ENCODE measurements at regions not wholly inside any gene's neighbourhood (a gene's known extent, or its start where the extent isn't known, plus 50 kb on each side); places are given as distances from the start of the nearest gene placed in this dataset.

DNA sequence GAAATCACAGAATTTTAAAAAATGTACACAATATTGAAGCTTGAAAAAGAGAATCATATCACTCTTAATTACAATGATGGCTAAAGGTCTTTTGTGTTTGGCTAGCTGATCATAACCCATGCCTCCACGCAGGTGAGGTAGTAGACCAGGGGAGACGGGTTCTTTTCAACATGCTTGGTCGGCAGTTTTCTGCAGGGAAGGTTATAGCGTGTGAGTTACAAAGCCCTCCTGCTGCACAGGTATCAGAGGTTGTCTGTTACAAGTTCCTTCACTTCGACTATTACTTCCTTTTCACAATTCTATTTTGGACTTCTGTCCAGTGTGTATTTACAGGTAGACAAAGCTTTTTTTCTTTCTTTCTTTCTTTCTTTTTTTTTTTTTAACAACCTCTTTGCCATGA is 127.1 kb upstream of the PRPS1L1 start:
- DNase-seq, result no peak

DNA sequence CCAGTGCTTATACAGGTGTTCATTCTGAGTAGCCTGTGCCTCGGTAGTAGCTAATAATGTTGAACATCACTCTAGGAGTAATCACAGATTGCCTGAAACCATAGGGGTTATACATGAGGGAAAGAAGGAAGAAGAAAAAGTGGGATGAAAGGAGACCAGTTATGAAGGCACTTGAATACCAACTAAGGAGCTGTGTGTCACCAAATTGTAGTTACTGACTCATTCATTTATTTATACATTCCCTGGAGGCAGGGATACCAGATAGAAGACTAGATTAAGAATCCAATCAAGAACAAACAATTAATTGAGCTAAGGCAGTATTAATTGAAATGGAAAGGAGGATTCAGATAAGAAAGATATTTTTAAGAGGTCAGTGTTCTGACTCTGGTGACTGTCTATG is 129.6 kb upstream of the PRPS1L1 start:
- no peak for DNase-seq

DNA sequence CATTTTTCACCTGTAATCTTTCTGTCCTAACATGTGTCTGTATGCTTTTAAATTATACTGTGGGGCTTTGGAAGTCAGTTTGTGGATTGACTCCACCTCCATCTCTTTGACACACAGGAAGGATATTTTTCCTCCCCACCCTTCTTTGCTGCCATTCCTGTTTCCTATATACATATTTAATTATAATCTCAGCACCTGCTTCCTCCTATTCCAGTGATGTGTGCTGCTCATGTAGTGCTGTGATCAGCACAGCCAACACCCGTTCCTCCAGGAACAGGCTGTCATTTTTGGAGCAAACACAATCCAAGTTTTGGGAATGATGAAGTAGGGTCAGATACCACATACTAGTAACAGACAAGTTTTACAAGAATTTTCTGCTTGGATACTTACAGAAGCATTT is 135.0 kb upstream of the PRPS1L1 start:
- DNase-seq, result no peak

DNA sequence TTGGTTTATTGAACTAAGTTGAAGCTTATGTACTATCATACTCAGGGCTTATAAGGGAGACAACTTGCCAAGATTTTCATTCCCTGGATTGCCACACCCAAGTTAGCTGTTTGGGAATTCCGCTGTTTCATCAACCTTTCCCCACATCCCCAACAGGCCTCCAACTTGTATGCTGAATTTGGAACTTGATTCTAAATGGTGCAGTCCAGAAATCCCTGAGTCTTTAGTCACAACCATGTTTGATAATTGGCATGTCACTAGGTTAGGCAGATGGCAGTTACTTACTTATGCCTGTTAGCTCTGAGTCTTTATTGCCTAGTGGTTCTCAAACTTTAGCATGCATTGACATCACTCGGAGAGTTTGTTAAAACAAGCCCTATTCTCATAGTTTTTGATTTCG is 135.4 kb upstream of the PRPS1L1 start:
- no peak for DNase-seq

DNA sequence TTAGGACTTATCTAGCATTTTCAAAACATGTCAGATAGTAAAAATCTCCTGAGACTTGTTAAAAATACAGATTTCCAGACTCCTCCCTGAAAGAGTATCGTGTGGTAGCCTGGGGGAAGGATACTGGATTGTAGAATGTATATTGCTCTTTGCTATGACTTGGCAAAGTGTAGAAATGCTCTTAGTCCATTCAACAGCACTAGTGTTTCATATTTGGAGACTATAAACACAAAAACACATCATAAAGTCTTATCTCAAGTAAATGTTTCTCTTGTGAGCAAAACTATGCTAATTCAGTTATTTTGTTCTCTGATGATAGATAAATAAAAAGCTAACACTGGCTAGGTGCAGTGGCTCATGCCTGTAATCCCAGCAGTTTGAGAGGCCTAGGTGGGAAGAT is 137.5 kb upstream of the PRPS1L1 start:
- DNase-seq, result no peak

DNA sequence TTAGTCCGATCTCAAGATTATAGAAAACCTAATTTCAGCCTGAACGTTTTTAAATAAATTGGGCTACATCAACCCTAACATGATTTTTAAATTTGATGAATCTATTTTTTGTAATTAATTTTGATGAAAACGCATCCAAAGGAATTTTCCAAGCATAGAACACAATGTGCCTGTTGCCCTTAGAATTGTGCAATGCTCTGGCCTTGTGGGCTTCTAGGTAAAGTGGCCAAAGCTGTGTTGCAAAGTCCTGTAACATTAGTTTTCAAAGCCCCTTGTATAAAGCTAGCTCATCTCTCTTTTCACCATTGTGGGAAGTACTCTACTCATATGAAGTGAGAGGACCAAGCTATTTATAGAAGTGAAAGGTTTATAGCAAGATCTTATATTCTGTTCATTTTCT is 138.4 kb upstream of the PRPS1L1 start:
- no peak for DNase-seq

DNA sequence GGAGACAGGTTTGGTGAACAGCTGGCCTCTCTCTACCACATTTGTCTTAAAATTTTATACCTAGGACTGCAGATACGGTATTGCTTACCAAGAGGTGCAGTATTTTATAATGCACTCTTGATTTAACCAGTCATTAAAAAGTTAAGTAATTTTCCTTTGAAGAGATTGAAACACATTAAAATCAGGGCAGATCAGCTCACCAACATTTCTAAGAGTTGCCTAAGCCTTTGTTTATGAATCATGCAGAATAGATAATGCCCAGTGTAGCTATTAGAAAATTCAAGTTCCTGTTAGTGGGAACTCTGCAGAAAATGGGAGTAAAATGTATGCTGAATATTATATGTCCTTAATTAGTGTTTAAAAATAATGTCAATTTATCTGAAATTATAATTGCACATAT is 140.2 kb upstream of the PRPS1L1 start:
- no peak for DNase-seq

DNA sequence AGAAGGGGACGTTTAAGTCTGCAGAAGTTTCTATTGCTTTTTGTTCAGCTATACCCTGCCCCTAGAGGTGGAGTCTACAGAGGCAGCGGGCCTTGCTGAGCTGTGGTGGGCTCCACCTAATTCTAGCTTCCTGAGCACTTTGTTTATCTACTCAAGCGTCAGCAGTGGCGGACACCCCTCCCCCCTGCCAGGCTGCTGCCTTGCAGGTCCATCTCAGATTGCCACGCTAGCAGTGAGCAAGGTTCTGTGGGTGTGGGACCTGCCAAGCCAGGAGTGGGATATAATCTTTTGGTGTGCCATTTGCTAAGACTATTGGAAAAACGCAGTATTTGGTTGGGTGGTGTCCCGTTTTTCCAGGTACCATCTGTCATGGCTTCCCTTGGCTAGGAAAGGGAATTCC is 147.3 kb upstream of the PRPS1L1 start:
- DNase-seq, result no peak

DNA sequence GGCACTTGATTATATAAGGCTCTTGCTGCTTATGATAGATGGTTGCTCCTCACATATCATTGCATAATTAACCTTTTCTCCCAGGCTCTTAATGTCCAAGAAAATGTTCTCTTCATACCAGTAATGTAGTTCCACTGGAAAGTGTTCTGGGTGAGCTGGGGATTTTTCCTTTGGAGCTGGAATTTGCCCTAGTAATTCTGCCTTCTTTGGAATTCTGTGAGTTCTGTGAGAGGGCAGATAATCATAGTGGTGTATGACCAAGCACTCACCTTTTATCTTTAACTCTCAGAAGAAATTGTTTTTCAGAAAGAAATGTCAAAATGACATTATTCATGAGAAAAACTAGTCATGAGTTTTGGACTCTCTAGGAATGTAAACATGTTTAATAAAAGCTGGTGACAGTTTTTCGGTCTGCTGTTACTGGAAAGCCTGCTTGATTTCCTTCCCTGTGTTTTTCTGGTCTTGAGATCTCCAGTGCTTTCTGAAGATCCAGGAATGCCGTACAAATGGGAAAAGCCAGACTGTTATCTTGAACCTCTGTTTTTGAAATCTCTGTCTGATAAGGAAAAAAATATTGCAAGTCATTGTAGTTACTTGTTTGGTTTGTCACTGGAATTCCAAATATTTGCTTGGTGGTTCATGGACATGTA is 148.3 kb upstream of the PRPS1L1 start:
- DNase-seq, result no peak

DNA sequence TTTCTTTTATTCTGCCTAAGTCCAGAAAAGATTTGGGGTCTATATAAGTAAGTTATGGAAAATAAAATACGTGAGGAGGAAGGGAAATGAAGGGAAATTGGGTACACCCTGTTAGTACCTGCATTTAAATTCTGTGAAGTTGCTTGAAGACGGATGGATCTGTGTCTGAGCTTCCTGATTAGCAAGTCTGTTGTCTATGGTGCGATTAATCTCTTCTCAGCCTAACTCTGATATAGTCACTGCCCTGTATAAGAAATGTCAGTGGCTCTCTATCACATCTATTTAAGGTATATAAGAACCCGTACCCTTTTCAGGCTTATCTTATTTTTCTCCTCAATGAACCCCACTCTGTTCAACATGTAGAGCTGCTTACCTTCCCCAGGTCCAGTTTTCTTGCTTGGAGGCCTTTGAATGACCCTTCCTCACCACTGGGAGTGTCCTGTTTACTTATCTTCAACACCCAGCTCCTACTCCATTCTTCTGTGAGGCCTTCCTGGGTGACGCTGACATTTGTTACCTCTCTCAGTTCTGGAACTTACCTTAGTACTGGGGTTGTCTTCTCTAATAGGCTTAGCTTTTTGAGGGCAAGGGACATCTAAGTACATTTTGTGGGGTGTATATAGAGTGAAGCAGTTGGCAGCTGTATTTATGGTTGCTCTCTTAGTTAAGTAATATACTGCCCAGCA is 149.6 kb upstream of the PRPS1L1 start:
- DNase-seq, result no peak

DNA sequence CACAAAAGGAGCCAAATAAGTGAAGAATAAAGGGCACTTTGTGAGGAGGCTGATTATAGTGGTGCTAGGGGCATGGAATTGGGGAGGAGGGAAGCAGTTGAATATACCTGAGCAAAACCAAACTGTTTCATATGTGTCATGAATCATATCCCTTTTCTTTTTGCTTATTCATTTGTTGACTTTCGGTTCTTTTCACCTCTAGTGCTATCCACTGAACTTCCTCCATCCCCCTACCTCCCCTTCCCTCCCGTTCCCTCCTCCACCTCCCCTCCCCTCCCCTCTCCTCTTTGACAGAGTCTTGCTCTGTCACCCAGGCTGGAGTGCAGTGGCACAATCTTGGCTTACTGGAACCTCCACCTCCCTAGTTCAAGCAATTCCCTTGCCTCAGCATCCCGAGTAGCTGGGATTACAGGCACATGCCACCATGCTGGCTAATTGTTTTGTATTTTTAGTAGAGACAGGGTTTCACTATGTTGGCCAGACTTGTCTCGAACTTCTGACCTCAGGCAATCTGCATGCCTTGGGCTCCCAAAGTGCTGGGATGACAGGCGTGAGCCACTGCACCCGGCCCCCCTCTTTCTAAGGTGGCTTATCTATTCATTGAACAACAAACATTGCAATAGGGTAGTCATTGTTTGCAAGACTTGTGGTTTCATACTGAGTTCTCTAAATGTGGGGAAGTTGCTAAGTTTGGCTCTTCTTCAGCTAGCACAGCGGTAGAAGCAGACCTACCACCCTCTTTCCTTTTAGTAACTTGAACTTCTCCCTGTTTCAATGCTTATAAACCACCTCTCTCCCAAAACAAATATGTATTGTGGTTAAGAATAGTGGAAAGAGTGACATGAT is 150.4 kb upstream of the PRPS1L1 start:
- DNase-seq, result no peak

DNA sequence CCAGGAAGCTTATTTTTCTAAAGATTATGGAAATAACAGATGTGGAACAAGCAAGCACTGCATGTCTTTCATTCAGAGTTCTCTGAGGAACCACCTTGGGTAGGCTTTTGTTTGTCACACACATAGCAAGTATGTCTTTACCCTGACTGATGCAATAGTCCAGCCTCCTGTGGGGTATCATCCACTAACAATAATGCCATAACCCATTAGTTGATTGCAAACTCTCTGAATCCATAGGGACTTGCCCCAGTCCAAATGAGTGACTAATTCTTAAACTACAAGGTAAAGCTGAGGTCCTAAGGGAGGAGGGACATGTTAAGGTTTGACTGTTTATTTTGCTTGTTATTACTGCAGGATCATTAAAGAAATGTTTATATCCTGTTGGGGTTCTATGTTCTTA is 151.4 kb upstream of the PRPS1L1 start:
- no peak for DNase-seq

DNA sequence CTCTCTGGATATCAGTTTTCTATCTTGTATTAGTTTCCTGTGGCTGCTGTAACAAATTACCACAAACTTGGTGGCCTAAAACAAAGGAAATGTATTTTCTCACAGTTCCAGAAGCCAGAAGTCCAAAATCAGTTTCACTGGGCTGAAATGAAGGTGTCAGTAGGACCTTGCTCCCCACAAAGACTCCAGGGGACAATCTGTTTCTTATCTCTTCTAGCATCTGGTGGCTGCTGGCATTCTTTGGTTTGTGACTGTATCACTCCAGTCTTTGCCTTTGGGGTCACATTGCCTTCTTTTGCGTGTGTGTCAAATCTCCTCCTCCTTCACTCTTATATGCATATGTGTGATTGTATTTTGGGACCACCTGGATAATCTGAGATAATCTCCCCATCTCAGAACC is 153.0 kb upstream of the PRPS1L1 start:
- no peak for DNase-seq

DNA sequence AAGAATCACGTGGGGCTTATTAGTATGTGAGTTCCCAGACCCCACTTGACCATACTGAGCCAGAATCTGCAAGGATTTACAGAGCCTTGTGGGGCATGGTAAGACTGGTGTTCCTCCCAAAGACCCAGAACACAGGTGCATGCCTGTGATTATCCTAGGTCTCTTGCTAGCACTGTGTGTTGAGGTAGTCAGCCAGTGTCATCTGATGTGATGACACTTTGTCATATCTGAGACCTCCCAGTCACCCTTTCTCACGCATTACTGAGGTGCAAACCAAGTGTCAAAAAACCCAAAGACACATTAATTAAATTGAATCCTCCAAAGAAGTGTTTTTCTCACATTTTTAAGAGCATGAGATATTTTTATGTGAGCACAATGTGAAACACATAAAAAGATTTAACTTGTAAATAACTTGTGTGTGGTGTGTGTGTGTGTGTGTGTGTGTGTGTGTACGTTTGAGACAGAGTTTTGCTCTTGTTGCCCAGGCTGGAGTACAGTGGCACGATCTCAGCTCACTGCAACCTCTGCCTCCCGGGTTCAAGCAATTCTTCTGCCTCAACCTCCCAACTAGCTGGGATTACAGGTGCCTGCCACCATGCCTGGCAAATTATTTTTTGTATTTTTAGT is 162.0 kb upstream of the PRPS1L1 start:
- DNase-seq, result no peak

DNA sequence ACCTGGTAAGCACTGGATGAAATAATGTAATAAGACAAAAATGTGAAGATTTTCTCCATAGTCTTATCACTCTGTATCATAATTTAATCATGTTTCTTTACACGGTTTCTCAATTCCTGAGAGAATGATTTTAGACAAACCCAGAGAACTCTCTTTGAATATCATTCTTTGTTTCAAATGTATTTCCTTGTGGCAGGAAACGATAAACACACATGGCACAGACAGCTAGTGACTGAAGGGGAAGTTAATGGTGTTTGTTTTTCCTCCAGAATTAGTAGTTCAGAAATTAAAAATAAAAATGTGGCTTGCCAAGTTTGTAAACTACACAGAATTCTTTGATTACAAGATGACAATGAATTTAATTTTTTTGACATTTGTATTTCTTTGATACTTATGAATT is 163.7 kb upstream of the PRPS1L1 start:
- DNase-seq, result no peak

DNA sequence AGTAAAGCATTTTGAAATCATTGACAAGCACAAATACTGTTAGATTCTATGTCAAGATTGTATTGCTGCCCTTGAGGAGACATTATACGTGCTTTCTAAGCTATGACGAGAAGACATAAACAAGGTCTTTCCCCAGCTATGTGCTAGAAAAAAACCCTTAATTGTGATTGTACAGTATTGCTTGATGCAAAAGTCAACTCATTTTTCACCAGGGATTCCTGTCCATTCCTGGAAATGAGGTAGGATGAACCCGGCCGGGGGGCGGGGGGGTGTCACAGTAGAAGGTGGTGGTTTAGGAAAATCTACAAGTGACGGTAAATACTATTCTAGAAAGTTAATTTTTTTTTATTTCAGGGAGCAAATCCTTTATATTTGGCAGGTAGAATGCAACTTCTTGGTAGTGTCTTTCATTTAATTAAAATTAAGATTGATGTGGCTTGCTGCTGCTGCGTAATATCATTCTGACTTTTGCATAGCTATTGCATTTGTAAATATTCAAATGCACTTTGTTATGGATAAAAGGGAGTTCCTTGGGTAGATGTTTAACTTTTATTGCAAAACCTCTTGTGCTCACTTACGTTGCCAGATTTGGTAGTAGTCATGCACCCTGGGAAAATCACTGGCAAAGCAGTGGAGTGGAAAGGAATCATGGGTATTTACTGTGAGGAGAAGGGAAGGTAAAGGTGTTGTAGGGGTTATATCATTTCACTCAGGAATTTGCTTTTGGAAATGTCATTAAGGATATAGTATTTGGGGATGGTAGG is 164.4 kb upstream of the PRPS1L1 start:
- DNase-seq, result no peak

DNA sequence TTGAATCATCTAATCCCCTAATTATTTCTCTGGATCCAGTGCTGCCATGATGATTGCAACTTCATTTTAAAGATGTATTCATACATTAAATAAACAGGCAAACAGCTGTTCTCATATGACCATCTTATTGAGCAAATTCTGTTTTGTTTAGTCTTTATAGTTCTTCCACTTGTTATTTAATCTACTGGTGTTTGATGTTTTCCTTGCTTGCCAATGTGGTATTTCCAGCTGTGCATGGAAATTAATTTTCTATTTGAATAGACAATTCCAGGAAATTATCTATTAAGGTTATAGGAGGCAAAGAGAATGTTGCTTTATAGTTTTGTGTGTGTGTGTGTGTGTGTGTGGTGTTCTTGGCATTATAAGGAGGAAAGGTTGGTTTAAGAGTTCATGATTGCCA is 167.0 kb upstream of the PRPS1L1 start:
- no peak for DNase-seq

DNA sequence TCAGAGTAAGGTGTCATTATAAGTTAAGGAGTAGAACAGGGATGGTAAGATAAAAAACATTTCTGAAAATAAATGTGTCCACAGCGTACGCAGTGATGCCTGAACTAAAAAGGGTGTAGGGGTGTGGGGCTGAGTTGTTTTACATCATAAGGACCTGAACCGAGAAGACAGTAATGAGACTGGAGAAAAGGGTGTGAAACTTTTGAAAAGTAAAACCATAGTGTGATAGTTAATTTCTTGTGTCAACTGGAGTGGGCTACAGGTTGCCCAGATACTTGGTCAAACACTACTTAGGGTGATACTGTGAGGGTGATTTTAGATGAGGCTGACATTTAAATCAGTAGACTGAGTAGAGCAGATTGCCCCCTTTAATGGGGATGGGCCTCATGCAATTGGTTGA is 169.0 kb upstream of the PRPS1L1 start:
- DNase-seq, result no peak

DNA sequence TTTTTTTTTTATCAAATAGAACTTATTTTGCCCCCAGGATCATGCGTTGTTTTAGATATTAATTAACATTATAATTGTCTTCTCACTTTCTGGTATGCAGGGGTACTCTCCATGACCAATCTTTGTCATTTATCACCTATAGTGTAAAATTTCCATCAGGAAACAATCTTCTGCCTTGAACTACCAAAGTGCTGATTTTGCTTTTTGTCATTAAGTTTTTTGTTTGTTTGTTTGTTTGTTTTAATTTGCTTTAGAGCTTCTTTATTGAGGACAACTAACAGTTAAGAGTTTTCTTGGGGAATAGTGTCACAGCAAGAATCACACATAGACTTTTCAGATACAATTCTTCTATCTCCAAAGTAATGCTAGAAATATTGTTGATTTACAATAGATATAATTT is 171.2 kb upstream of the PRPS1L1 start:
- DNase-seq, result no peak

DNA sequence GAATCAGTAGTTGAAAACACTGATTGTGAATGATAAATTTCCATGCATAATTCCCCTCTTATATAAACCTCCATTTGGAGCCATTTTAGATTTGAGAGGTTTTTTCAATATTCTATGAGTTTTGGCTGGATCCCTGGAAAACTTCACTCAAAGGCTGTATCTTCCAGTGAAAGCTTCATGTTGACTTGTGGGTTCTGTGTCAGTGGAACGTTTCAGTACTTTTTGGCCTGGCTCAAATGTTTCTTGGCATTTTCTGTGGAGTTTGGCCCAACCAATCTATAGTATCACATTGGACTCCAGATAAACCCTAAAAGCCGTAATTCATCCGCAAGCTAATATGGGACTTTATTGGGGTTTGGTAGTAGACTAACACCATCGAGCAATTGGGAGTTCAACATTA is 172.6 kb upstream of the PRPS1L1 start:
- DNase-seq, result no peak

DNA sequence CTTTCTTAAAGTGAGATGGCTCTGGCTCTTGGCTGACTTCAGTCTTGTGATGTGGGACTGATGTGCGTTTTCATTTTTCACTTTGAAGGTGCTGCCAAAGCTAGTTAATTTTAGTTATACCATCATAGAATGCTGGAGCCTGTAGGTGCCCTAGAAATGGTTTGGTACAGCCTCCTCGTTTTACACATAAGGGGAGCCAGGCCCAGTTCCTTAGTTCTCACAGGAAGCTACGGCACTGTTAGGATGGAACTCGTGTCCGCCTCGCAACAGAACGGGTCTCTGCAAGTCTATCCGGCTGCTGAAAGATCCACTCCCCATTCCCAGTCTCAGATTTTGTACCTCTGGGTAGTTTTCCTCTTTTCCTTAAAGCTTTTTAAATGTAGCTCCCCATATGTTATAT is 173.2 kb upstream of the PRPS1L1 start:
- DNase-seq, result no peak

DNA sequence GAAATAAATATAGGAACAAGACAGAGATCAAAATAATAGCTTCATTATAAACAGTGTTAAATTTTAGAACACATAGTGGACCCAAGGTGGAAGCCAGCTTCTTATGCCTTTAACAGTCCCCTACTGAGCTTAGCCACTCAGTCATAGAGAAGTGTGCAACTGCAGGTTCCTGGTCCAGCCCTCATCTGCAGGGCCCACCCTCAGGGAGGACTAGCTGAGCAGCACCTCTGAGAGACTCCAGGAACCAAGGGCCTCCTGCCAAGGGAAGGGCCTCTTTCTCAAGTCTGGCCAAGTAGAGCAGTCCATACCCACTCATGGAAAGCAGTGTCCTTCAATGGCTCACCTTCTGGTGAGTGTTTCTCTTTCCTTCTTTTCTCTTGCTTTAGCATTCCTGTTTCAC is 173.7 kb upstream of the PRPS1L1 start:
- no peak for DNase-seq
